HCT116 (cell line): ENCODE measurements at regions not wholly inside any gene's neighbourhood (a gene's known extent, or its start where the extent isn't known, plus 50 kb on each side); places are given as distances from the start of the nearest gene placed in this dataset.

Experiments
- ATAC-seq: fragments of 200-7000 bp; cut with Tn5 transposase; 2 replicates; pipeline ENCODE4 v1.9.1; 2020; ENCODE audit warnings: mild to moderate bottlenecking, moderate library complexity
- BruUV-seq: library from RNA; stranded (reverse); fragments of 400-500 nt; replicated peaks from 2 replicates; lab custom pipeline; 2021; lab: Mats Ljungman, UMichigan
- CTCF ChIA-PET: fragments of 300-600 bp; sonication (Branson Sonifier 250); formaldehyde crosslinking; loops from one replicate; lab custom pipeline; 2021; ENCODE audit warnings: antibody characterized with exemption; lab: Charles Lee
- POLR2A ChIA-PET: fragments of 300-600, 350-600 bp; sonication (Branson Sonifier 250); formaldehyde crosslinking; loops from one replicate; lab custom pipeline; 2021; ENCODE audit warnings: antibody characterized with exemption; lab: Charles Lee
- RAD21 ChIA-PET, 2 experiments: fragments of 300-600 bp; sonication (Branson Sonifier 250); formaldehyde crosslinking; loops; one replicate each; lab custom pipeline; 2023; ENCODE audit warnings: low total read pairs in 2 of 2; ENCODE audit not compliant: uncharacterized antibody in 2 of 2, unreplicated experiment in 2 of 2, low non-redundant PET in 1 of 2; lab: Charles Lee
- DNase-seq: peaks from one replicate; pipeline ENCODE4 v3.0.0-alpha.2; 2010; ENCODE audit warnings: low read depth, low spot score
- H2AFZ ChIP-seq: fragments of 200-600 bp; shearing (Covaris generic), sonication (generic); 2 replicates; pipeline ENCODE4 v1.6.1; 2017; ENCODE audit warnings: low read depth, mixed run types, mixed read lengths, antibody characterized with exemption, low read length; ENCODE audit not compliant: poor library complexity, severe bottlenecking
- H3K27ac ChIP-seq: 2 replicates; pipeline ENCODE4 v1.5.1; 2012; ENCODE audit warnings: low read depth, low read length
- H3K27me3 ChIP-seq: fragments of 200-600 bp; sonication (generic); 2 replicates; pipeline ENCODE4 v1.6.1; 2016; ENCODE audit warnings: mixed run types, low read length, mixed read lengths; ENCODE audit not compliant: insufficient read depth
- H3K36me3 ChIP-seq, 2 experiments: fragments of 200-500 bp in 1 of 2; fragments of 200-600 bp in 1 of 2; sonication (Bioruptor generic) in 1 of 2; sonication (generic) in 1 of 2; 2 replicates each; pipeline versions ENCODE4 v1.5.1 to v1.6.1; 2014 to 2016; ENCODE audit warnings: low read length in 2 of 2, inconsistent platforms in 1 of 2, mixed read lengths in 1 of 2, mixed run types in 1 of 2; ENCODE audit not compliant: insufficient read depth in 2 of 2, control insufficient read depth in 1 of 2
- H3K4me1 ChIP-seq, 2 experiments: fragments of 200-600 bp in 1 of 2; sonication (generic) in 1 of 2; 2 replicates each; pipeline versions ENCODE4 v1.5.1 to v1.6.1; 2012 to 2017; ENCODE audit warnings: low read length in 2 of 2, inconsistent platforms in 1 of 2, mild to moderate bottlenecking in 1 of 2, mixed read lengths in 1 of 2, mixed run types in 1 of 2, moderate library complexity in 1 of 2; ENCODE audit not compliant: insufficient read depth in 2 of 2, control insufficient read depth in 1 of 2
- H3K4me2 ChIP-seq: fragments of 200-600 bp; sonication (generic); 2 replicates; pipeline ENCODE4 v1.6.1; 2017; ENCODE audit warnings: mixed run types, low read length, mixed read lengths
- H3K4me3 ChIP-seq, 2 experiments: fragments of 200-600 bp in 1 of 2; sonication (generic) in 1 of 2; replicated peaks in 1 of 2; 2 replicates each; pipeline ENCODE4 v1.5.1; 2011 to 2016; ENCODE audit warnings: low read length in 2 of 2, control low read depth in 1 of 2, low read depth in 1 of 2, mild to moderate bottlenecking in 1 of 2, mixed read lengths in 1 of 2, mixed run types in 1 of 2
- H3K79me2 ChIP-seq: fragments of 200-600 bp; sonication (generic); 2 replicates; pipeline ENCODE4 v1.6.1; 2017; ENCODE audit warnings: mild to moderate bottlenecking, mixed run types, low read length, moderate library complexity, mixed read lengths; ENCODE audit not compliant: insufficient read depth
- H3K9ac ChIP-seq: fragments of 200-600 bp; sonication (generic); 2 replicates; pipeline ENCODE4 v1.6.1; 2016; ENCODE audit warnings: low read length, mixed read lengths
- H3K9me2 ChIP-seq: fragments of 200-600 bp; sonication (generic), shearing (Covaris generic); 2 replicates; pipeline ENCODE4 v1.6.1; 2017; ENCODE audit warnings: mixed run types, mild to moderate bottlenecking, moderate library complexity; ENCODE audit not compliant: insufficient read depth
- H3K9me3 ChIP-seq, 2 experiments: fragments of 200-500 bp in 1 of 2; fragments of 200-600 bp in 1 of 2; sonication (Bioruptor generic) in 1 of 2; sonication (generic) in 1 of 2; 2 replicates each; pipeline ENCODE4 v1.6.1; 2014 to 2017; ENCODE audit warnings: low read length in 2 of 2, mixed read lengths in 2 of 2, inconsistent platforms in 1 of 2, low read depth in 1 of 2, mild to moderate bottlenecking in 1 of 2, mixed run types in 1 of 2, moderate library complexity in 1 of 2; ENCODE audit not compliant: control insufficient read depth in 1 of 2, insufficient read depth in 1 of 2
- H4K20me1 ChIP-seq: fragments of 200-600 bp; sonication (generic), shearing (Covaris generic); 2 replicates; pipeline ENCODE4 v1.6.1; 2017; ENCODE audit warnings: mixed run types, mild to moderate bottlenecking, moderate library complexity; ENCODE audit not compliant: insufficient read depth
- CBX3 ChIP-seq: IDR thresholded peaks from 2 replicates; pipeline ENCODE4 v1.6.1; 2012; ENCODE audit warnings: low read depth
- CEBPB ChIP-seq: IDR thresholded peaks from 2 replicates; pipeline ENCODE4 v1.6.1; 2012; ENCODE audit warnings: low read depth
- CTCF ChIP-seq, 3 experiments: fragments of 200-600 bp in 1 of 3; sonication (generic) in 1 of 3; IDR thresholded peaks in 2 of 3; conservative IDR thresholded peaks in 1 of 3; 2 replicates each; pipeline ENCODE4 v1.5.1; 2012 to 2017; ENCODE audit warnings: low read depth in 2 of 3, low read length in 2 of 3, antibody characterized with exemption in 1 of 3, borderline replicate concordance in 1 of 3, control low read depth in 1 of 3, mild to moderate bottlenecking in 1 of 3, mixed read lengths in 1 of 3, mixed run types in 1 of 3, moderate library complexity in 1 of 3; ENCODE audit not compliant: insufficient read depth in 1 of 3
- EGR1 ChIP-seq: IDR thresholded peaks from 2 replicates; pipeline ENCODE4 v1.6.1; 2012; ENCODE audit warnings: low read depth
- ELF1 ChIP-seq: IDR thresholded peaks from 2 replicates; pipeline ENCODE4 v1.6.1; 2012; ENCODE audit warnings: low read depth, borderline replicate concordance
- EZH2phosphoT487 ChIP-seq: fragments of 200-600 bp; IDR thresholded peaks from 2 replicates; pipeline ENCODE4 v1.6.1; 2018; ENCODE audit warnings: antibody characterized with exemption, borderline replicate concordance
- FOSL1 ChIP-seq: IDR thresholded peaks from 2 replicates; pipeline ENCODE4 v1.6.1; 2012; ENCODE audit warnings: low read depth
- MAX ChIP-seq: IDR thresholded peaks from 2 replicates; pipeline ENCODE4 v1.6.1; 2012
- POLR2AphosphoS5 ChIP-seq: IDR thresholded peaks from 2 replicates; pipeline ENCODE4 v1.6.1; 2011; ENCODE audit warnings: mild to moderate bottlenecking, low read depth, low read length, moderate library complexity
- RAD21 ChIP-seq: IDR thresholded peaks from 2 replicates; pipeline ENCODE4 v1.6.1; 2012; ENCODE audit warnings: low read depth, mild to moderate bottlenecking
- SRF ChIP-seq: IDR thresholded peaks from 2 replicates; pipeline ENCODE4 v1.6.1; 2012; ENCODE audit warnings: low read depth
- TCF7L2 ChIP-seq: IDR thresholded peaks from 2 replicates; pipeline ENCODE4 v1.7.0; 2011; ENCODE audit warnings: borderline replicate concordance, inconsistent platforms; ENCODE audit not compliant: insufficient read depth, insufficient read length; ENCODE audit errors: extremely low read depth
- YY1 ChIP-seq: IDR thresholded peaks from 2 replicates; pipeline ENCODE4 v1.6.1; 2011; ENCODE audit warnings: low read length, low read depth, moderate library complexity, mild to moderate bottlenecking; ENCODE audit not compliant: insufficient replicate concordance; ENCODE audit errors: extremely low read depth
- intact Hi-C: fragments of 100-400 bp; cut with micrococcal nuclease; formaldehyde crosslinking; loops from 2 replicates; pipeline ENCODE4 v1.10.0; 2022
- TF ChIP-seq, protein P1 (sequence below): IDR thresholded peaks from 2 replicates; pipeline ENCODE4 v1.6.1; 2012

GRCh38 chr1:25038699-25039098, 108.6 kb upstream of the RUNX3 start:
- POLR2A ChIA-PET = no interaction called here
- Histone ChIP-seq H4K20me1 (no peaks in the 10 kb centered on the region), H3K4me3 (no peak overlapping the region), H3K27me3 (no peaks in the 10 kb centered on the region), H3K79me2 (no peaks in the 10 kb centered on the region), H3K36me3 (no peaks in the 10 kb centered on the region), H3K9me2 (no peaks in the 10 kb centered on the region), H3K9ac (no peak overlapping the region), H3K4me1 (peaks cover 0 to 8% of the 10 kb centered on the region in 2 experiments; a peak in 2 of 4 replicates)
- intact Hi-C loops = loop anchor here (5.0 kb wide), 1 partner anchor 191 kb away; no protein-coding TSS in a partner anchor
- CTCF ChIA-PET = interaction anchor here (1.6 kb wide), 1 partner anchor 106 kb away, joined by 4 read pairs; no protein-coding TSS in a partner anchor
- no TSS peak for BruUV-seq
- RAD21 ChIA-PET = no interaction called here
- no peak for ATAC-seq
- TF ChIP-seq EGR1 = no peak
- no peak for TF ChIP-seq RAD21
- no peak for TF ChIP-seq ELF1
- no peak for TF ChIP-seq SRF
- TF ChIP-seq CEBPB = no peak
- TF ChIP-seq MAX = no peak
- no peak for TF ChIP-seq YY1
- TF ChIP-seq, protein P1, sequence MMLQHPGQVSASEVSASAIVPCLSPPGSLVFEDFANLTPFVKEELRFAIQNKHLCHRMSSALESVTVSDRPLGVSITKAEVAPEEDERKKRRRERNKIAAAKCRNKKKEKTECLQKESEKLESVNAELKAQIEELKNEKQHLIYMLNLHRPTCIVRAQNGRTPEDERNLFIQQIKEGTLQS = no peak
- no peak for TF ChIP-seq POLR2AphosphoS5
- no peak for TF ChIP-seq FOSL1
- no peak for TF ChIP-seq EZH2phosphoT487
- no peak for TF ChIP-seq CBX3
- no peak for TF ChIP-seq TCF7L2
- no peak for TF ChIP-seq CTCF (IDR thresholded peaks at IDR 0.05 in 2 of 3, conservative IDR thresholded peaks at IDR 0.05 in 1 of 3; ENCODE audit: borderline replicate concordance in 1 of 3, insufficient read depth in 1 of 3, low read depth in 2 of 3, low read length in 2 of 3)
- TF ChIP-seq, all 23 proteins: peak for 0
- Histone ChIP-seq H2AFZ (no peak overlapping the region), H3K9me3 (no peaks in the 10 kb centered on the region), H3K27ac (no peak overlapping the region), H3K4me2 (no peak overlapping the region)
- DNase-seq = no peak
